ENCODE measurements at regions not wholly inside any gene's neighbourhood (a gene's known extent, or its start where the extent isn't known, plus 50 kb on each side); places are given as distances from the start of the nearest gene placed in this dataset.

DNA sequence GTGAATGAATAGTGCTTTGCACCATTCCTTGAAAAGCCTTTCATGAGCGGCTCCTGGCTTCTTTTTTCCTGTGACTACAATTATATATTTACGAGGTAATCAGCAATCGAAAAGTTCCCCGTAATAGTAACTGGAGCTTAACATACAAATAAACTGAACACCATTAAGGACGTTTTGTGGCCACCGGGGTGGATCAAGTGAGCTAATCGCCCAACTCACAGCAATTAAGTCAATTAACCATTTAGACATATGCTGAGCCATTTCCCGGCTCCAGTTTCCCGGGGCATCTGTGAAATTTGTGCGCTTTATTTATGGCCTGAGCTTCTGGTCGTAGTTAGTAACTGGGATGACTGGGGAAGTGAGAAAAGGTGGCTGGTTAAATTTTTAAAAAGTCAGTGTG, 465.2 kb downstream of the MIAT start:
- Mint-ChIP-seq H3K27me3 (peaks cover 36% of the 10 kb centered on the region), H3K27ac (no peak overlapping the region), H3K4me3 (no peak overlapping the region), H3K4me1 (ENCODE audit: low read depth) (no peaks in the 10 kb centered on the region), H3K9me3 (no peaks in the 10 kb centered on the region), H3K36me3 (ENCODE audit: low read depth) (no peaks in the 10 kb centered on the region)
- DNase-seq, result no peak

DNA sequence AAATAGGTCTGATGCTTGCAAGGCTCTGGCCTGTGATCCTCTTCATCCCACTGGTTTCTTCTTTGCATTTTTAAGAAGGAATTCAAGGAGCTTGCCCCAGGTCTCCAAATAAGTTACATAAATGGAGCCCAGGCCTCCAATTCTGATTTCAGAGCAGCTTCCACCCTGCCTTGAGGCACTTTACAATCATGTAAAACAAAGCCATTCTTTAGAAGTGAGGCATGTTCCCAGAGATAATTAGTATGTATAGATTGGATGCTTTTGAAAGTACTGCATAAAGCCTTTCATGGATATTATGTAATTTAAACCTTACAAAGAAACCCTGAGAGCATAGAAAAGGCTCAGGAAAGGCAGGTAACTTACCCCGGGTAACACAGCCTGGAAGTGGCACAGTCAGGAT, 466.5 kb downstream of the MIAT start:
- Mint-ChIP-seq H3K4me1 (ENCODE audit: low read depth) (no peaks in the 10 kb centered on the region), H3K27ac (no peak overlapping the region), H3K4me3 (no peak overlapping the region)

DNA sequence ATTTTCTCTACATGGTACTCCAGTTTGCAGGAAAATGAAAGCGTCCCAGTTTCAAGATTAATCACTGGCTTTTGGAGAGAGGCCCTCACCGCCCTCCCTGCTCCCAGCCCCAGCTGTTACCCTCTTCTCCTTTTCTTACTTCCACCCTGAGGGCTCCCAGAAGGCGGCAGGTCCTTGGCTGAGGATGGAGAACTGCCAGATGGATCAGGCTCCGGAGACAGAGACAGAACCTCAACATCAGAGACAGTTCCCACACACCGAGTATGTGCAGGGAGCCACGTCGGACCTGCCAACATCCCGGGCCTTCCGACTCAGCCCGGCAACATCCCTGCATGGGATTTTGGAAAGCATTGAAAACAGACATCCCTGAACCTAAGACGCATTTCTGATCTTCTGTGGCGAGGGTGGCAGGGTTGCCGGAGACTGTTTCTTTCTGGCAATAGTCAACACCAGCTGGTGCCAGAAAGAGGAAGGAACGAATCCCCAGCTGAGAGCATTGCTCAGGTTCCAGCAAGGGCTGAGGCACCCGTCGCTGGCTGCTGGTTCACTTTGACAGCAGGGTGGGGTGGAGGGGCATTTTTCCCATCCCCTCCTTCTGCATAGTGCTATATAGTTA, 467.1 kb downstream of the MIAT start:
- Mint-ChIP-seq H3K4me1 (ENCODE audit: low read depth) (no peaks in the 10 kb centered on the region), H3K36me3 (ENCODE audit: low read depth) (no peaks in the 10 kb centered on the region), H3K4me3 (no peak overlapping the region), H3K27me3 (peaks cover 54% of the 10 kb centered on the region), H3K27ac (no peak overlapping the region), H3K9me3 (no peaks in the 10 kb centered on the region)
- DNase-seq, result no peak

More for the DNA sequence above, 466.5 kb downstream of the MIAT start:
- Mint-ChIP-seq H3K9me3 (no peaks in the 10 kb centered on the region), H3K27me3 (peaks cover 49% of the 10 kb centered on the region), H3K36me3 (ENCODE audit: low read depth) (no peaks in the 10 kb centered on the region)
- no peak for DNase-seq

DNA sequence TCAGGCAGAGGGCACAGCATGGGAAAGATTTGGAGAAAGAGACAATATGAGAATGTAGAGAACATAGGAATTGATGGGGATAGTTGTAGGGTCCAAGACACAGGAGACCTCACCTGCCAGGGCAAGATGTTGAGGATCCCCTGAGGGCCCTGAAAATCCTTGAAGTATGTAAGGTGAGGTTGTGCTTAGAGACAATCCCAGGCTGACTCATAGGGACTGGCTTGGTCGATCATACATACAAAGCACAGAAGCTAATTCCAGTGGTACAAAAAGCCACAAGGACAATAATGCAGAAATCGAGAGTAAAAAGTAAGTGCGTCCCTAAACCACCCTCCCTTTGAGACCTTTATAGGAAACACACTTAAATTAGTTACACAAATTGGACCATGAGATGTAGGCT, 468.2 kb downstream of the MIAT start:
- peaks cover 60% of the 10 kb centered on the region for H3K27me3 Mint-ChIP-seq
- no peak overlapping the region for H3K4me3 Mint-ChIP-seq
- no peaks in the 10 kb centered on the region for H3K4me1 Mint-ChIP-seq (ENCODE audit: low read depth)
- no peak for DNase-seq
- no peaks in the 10 kb centered on the region for H3K9me3 Mint-ChIP-seq
- H3K36me3 Mint-ChIP-seq (ENCODE audit: low read depth), result no peaks in the 10 kb centered on the region
- no peak overlapping the region for H3K27ac Mint-ChIP-seq

DNA sequence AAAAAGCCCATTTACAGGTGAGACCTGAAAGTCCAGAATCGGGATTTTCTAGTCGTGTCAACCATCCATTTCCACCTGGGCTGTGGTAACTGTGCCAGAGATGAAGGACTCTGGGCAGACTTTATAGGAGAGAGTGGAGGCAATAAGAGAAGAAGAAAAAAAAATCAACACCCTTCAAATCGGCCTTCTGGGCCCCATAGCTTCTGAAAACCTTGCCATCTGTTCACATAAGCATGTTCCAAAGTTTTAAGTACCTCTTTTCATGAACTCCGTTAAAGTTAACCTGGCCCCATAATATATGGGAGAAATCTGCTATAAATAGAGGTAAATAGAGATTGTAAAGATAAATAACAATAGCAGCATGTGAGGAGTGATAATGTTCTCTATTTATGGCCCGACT, 470.5 kb downstream of the MIAT start:
- Mint-ChIP-seq H3K9me3 (no peaks in the 10 kb centered on the region), H3K36me3 (ENCODE audit: low read depth) (no peaks in the 10 kb centered on the region), H3K4me3 (no peak overlapping the region), H3K27me3 (peaks cover 77% of the 10 kb centered on the region), H3K27ac (no peak overlapping the region), H3K4me1 (ENCODE audit: low read depth) (no peaks in the 10 kb centered on the region)
- DNase-seq, result no peak

DNA sequence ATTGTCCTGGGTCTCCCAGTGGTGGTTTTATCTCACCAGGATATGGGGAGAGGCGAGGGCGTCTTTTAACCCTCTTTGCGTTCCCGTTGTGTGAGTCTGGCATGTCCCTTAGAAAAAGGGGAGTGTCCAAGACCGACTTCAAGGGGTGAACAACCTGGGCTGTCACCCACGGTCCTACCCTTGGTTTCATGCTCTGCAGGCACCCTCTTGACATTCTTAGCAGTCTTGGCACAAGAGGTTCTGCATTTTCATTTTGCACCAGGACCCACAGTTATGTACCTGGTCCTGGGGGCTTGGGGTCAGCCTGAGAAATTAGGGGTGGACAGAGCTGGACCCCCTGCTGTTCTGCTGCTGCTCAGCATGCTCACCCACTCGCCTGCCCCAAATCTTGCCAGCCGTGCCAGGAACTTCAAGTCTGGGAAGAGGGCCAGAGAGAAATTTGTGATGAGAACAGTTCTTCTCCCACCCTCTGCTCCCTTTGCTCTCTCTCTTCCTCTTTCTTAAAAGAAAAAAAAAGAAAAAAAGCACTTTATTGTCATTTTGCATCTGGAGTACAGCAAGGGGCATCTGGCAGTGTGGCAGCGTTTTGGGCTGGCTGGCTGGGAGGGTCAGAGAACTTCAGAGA, 471.2 kb downstream of the MIAT start:
- Mint-ChIP-seq H3K27me3 (peaks cover 81% of the 10 kb centered on the region), H3K9me3 (no peaks in the 10 kb centered on the region), H3K4me1 (ENCODE audit: low read depth) (no peaks in the 10 kb centered on the region), H3K36me3 (ENCODE audit: low read depth) (no peaks in the 10 kb centered on the region), H3K4me3 (no peak overlapping the region), H3K27ac (no peak overlapping the region)
- no peak for DNase-seq

DNA sequence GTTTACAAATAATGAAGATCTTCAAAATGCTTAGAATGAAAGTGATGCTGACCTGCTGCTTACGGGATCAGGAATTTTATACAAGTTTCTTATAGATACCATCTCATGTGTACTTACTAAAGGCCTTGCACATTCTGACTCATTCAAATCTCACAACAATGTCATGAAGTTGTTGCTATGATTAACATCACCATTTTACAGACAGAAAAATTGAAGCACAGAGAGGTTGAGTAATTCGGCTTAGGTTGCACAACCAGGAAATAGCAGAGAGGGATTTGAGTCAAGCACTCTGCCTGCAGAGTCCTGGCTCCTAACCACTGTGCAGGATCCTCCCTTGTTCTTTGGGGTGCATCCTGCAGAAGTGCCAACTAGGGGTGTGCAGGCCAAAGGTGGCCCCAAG, 471.9 kb downstream of the MIAT start:
- H3K36me3 Mint-ChIP-seq (ENCODE audit: low read depth), result no peaks in the 10 kb centered on the region
- H3K9me3 Mint-ChIP-seq, result no peaks in the 10 kb centered on the region
- no peak overlapping the region for H3K4me3 Mint-ChIP-seq
- peaks cover 82% of the 10 kb centered on the region for H3K27me3 Mint-ChIP-seq
- H3K27ac Mint-ChIP-seq, result no peak overlapping the region
- H3K4me1 Mint-ChIP-seq (ENCODE audit: low read depth), result no peaks in the 10 kb centered on the region
- no peak for DNase-seq

DNA sequence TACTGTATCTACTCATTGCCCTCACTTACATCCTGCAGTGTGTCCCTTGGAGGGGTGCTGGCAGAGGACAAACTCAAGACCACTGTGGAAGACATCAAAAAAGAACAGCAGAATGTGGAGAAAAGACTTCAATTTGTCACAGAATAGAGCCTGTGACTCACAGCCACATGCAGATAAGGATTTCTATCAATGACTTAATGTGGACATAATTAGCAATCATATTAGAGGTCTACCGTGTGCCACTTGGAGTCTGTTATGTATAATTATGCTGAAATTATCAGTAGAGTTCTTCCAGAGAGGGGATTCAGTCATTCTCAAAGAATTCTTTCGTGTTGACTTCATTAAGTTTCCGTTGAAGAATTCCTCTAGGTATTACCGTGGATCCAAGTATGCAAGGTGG, 473.5 kb downstream of the MIAT start:
- no peaks in the 10 kb centered on the region for H3K36me3 Mint-ChIP-seq (ENCODE audit: low read depth)
- no peak overlapping the region for H3K27ac Mint-ChIP-seq
- DNase-seq, result no peak
- no peak overlapping the region for H3K4me3 Mint-ChIP-seq
- H3K27me3 Mint-ChIP-seq, result peaks cover 73% of the 10 kb centered on the region
- H3K4me1 Mint-ChIP-seq (ENCODE audit: low read depth), result no peaks in the 10 kb centered on the region
- no peaks in the 10 kb centered on the region for H3K9me3 Mint-ChIP-seq

DNA sequence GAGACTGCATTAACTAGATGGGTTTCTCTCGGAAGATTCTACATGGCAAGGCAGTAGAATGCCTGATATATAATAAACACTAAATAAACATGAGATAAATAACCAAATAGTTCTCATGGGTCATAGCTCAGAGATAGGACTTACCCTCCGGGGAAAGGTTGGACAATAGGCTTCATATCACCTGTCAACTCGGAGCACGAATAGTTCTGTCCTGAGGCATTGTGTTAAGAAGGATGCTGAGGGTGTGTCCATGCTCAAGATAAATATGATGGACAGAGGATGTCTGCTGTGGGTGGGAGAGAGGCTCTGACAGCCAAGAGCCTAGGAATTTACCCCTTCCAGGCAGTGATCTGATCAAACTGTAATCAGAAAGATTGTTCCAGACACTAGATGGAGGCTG, 474.0 kb downstream of the MIAT start:
- H3K9me3 Mint-ChIP-seq, result no peaks in the 10 kb centered on the region
- H3K4me1 Mint-ChIP-seq (ENCODE audit: low read depth), result no peaks in the 10 kb centered on the region
- no peak overlapping the region for H3K27ac Mint-ChIP-seq
- no peak for DNase-seq
- peaks cover 70% of the 10 kb centered on the region for H3K27me3 Mint-ChIP-seq
- no peaks in the 10 kb centered on the region for H3K36me3 Mint-ChIP-seq (ENCODE audit: low read depth)
- H3K4me3 Mint-ChIP-seq, result no peak overlapping the region

DNA sequence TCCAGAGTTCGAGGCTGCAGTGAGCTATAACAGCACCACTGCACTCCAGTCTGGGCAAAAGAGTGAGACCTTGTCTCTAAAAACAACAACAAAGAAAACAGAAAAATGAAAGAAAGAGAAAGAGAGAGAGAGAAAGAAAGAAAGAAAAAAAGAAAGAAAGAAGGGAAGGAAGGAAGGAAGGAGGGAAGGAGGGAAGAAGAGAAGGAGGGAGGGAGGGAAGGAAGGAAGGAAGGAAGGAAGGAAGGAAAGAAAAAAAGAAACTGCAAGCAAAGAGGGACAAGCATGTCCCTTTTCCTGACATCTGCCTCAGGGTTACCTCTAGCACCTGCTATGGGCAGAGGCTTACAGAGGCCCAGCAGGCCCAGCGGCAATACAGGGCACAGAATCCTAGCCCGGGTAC, 475.0 kb downstream of the MIAT start:
- no peak overlapping the region for H3K27ac Mint-ChIP-seq
- no peak overlapping the region for H3K4me3 Mint-ChIP-seq

DNA sequence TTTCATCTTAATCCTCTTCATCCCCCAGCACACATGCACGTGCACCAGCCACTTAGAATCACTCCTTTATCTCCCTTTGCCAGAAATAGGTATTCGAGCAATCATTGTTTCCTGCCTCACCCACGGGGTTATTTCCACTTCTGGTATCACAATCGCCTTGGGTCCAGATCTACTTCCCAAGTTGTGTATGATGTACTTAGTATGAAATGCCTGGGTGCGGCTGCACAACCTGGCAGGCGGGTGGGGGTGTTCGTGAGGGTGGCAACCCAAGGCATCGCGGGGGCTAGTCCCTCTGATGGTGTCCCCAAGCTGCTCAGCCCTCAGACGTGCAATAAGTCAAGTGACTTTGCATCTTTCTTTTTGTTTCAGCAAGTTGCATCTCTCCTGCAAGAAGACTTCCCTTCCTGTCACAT, 475.6 kb downstream of the MIAT start:
- Mint-ChIP-seq H3K9me3 (peaks cover 5% of the 10 kb centered on the region), H3K36me3 (ENCODE audit: low read depth) (no peaks in the 10 kb centered on the region), H3K4me1 (ENCODE audit: low read depth) (no peaks in the 10 kb centered on the region), H3K27me3 (peaks cover 58% of the 10 kb centered on the region), H3K27ac (no peak overlapping the region), H3K4me3 (no peak overlapping the region)
- DNase-seq, result no peak

More for the DNA sequence above, 475.0 kb downstream of the MIAT start:
- H3K36me3 Mint-ChIP-seq (ENCODE audit: low read depth), result no peaks in the 10 kb centered on the region
- peaks cover 64% of the 10 kb centered on the region for H3K27me3 Mint-ChIP-seq
- no peaks in the 10 kb centered on the region for H3K4me1 Mint-ChIP-seq (ENCODE audit: low read depth)
- DNase-seq, result no peak
- H3K9me3 Mint-ChIP-seq, result peaks cover 5% of the 10 kb centered on the region

DNA sequence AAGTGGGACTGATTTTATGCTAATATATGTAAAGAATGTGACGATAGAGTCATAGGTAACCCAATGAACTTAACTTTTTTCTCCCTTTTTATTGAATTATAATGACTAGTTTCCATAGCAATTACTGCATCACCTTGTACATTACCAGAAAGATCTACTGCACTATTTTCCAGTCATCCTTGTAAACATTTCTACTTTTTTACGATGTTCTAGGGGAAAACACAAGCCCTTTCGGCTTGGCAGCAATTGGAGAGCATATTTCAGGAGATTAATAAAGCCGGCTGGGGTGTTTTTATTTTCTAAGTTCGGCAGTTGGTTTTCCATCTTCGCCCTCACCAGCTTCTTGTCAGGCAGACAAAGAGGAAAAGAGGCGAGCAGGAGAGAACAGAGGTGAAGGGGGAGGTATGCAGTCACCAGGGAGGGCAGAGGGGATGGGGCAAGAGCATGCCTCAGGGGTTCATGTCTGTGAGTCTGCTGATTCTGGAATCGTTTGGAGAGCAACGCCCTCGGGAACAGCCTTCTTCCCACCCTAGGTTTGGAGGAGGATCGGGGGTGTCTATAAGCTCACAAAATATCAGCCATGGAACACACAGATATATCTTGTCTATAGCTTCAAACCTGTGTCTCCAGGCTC, 476.4 kb downstream of the MIAT start:
- H3K36me3 Mint-ChIP-seq (ENCODE audit: low read depth), result no peaks in the 10 kb centered on the region
- H3K9me3 Mint-ChIP-seq, result peaks cover 5% of the 10 kb centered on the region
- H3K27ac Mint-ChIP-seq, result no peak overlapping the region
- DNase-seq, result no peak
- no peak overlapping the region for H3K4me3 Mint-ChIP-seq
- no peaks in the 10 kb centered on the region for H3K4me1 Mint-ChIP-seq (ENCODE audit: low read depth)
- H3K27me3 Mint-ChIP-seq, result peaks cover 50% of the 10 kb centered on the region

DNA sequence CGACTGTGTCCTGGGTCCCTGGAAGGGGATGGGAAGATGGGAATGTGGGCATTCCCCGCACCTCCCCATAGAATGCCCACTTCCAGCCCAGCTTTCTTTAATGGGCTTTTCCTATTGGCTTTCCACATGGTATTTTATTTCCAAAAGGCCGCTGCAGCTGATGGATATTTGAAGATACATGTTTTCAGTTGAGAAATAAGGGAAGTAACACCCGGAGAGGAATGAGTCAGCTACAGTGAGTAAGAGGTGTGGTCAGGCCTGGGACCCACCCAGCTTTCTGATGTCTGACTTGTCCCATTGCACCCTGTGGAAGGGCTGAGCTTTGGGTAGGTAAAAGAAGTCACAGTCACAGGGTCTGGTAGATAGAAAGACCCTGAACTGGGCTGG, 476.9 kb downstream of the MIAT start:
- no peak overlapping the region for H3K27ac Mint-ChIP-seq
- H3K27me3 Mint-ChIP-seq, result peaks cover 45% of the 10 kb centered on the region
- H3K4me1 Mint-ChIP-seq (ENCODE audit: low read depth), result no peaks in the 10 kb centered on the region
- H3K36me3 Mint-ChIP-seq (ENCODE audit: low read depth), result no peaks in the 10 kb centered on the region
- H3K4me3 Mint-ChIP-seq, result no peak overlapping the region
- DNase-seq, result no peak
- peaks cover 5% of the 10 kb centered on the region for H3K9me3 Mint-ChIP-seq

DNA sequence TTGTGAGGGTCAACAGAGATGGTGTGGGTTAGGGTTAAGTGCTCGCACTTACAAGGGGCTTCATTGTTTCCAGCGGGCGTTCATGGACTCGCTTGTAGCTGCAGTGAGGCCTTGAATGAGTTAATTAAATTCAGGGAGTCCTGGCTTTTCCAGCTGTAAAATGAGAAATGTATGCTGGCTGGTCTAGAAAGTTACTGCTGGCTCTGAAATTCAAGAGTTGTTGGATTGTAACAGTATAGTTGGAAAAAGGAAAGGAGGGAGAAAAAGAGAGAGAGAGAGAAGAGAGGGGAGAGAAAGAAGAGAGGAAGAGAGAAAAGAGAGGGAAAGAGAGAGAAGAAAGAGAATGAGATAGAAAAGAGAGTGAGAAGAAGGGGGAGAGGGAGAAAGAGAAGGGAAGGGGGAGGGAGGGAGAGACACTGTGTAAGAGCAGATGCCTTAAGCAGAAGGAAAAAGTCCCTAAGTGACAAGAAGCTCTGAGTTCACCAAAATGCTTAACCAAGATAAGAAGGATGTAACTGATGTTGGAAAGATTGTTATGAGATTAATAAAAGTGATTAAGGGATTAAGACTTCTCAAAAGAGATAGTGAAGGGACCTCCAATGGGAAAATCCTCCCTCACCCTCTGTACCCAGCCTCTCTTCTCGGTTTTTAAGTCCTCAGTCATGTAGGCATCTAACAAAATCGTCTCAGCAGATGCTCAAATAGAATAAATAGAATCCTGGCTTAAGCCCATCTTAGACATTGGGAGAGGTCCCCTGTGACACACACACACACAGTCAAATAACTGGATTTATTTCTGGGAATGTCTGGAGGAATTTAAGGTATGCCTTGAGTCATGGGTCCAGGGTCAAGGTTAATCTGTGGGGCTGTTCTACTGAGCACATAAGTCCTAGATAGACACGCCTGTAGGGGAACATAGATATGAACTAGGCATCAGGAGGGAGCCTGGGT, 477.9 kb downstream of the MIAT start:
- Mint-ChIP-seq H3K4me1 (ENCODE audit: low read depth) (no peaks in the 10 kb centered on the region), H3K27ac (no peak overlapping the region)
- DNase-seq, result no peak

More for the DNA sequence above, 477.9 kb downstream of the MIAT start:
- H3K36me3 Mint-ChIP-seq (ENCODE audit: low read depth), result no peaks in the 10 kb centered on the region
- peaks cover 42% of the 10 kb centered on the region for H3K27me3 Mint-ChIP-seq
- H3K9me3 Mint-ChIP-seq, result peaks cover 5% of the 10 kb centered on the region
- no peak overlapping the region for H3K4me3 Mint-ChIP-seq
